H9 (cell line): ENCODE measurements at regions not wholly inside any gene's neighbourhood (a gene's known extent, or its start where the extent isn't known, plus 50 kb on each side); places are given as distances from the start of the nearest gene placed in this dataset.

Source experiments
- DNase-seq: peaks from one replicate; pipeline ENCODE4 v3.0.0-alpha.2; 2017
- H2AFZ ChIP-seq: one replicate; pipeline ENCODE4 v1.6.1; 2013; ENCODE audit warnings: mild to moderate bottlenecking, low read length, control low read depth, moderate library complexity
- H2AK5ac ChIP-seq: 2 replicates; pipeline ENCODE4 v1.6.1; 2013; ENCODE audit warnings: low read length, control low read depth, mixed read lengths; ENCODE audit not compliant: insufficient read length
- H2BK120ac ChIP-seq: one replicate; pipeline ENCODE4 v1.6.1; 2013; ENCODE audit warnings: low read depth, mild to moderate bottlenecking, low read length, control low read depth, inconsistent platforms; ENCODE audit not compliant: poor library complexity, severe bottlenecking
- H2BK12ac ChIP-seq: 2 replicates; pipeline ENCODE4 v1.6.1; 2013; ENCODE audit warnings: low read length, control low read depth, mixed read lengths, low read depth; ENCODE audit not compliant: insufficient read length
- H2BK15ac ChIP-seq: 2 replicates; pipeline ENCODE4 v1.6.1; 2013; ENCODE audit warnings: low read depth, low read length, control low read depth
- H2BK20ac ChIP-seq: one replicate; pipeline ENCODE4 v1.6.1; 2013; ENCODE audit warnings: low read depth, mild to moderate bottlenecking, low read length, control low read depth, inconsistent platforms; ENCODE audit not compliant: poor library complexity, severe bottlenecking
- H2BK5ac ChIP-seq: 2 replicates; pipeline ENCODE4 v1.6.1; 2013; ENCODE audit warnings: low read length, control low read depth, mixed read lengths; ENCODE audit not compliant: insufficient read length
- H3K14ac ChIP-seq: 2 replicates; pipeline ENCODE4 v1.6.1; 2013; ENCODE audit warnings: low read length, control low read depth; ENCODE audit not compliant: insufficient read depth
- H3K18ac ChIP-seq: 2 replicates; pipeline ENCODE4 v1.6.1; 2013; ENCODE audit warnings: low read depth, mild to moderate bottlenecking, mixed read lengths, low read length, control low read depth; ENCODE audit not compliant: insufficient read length
- H3K23ac ChIP-seq: 2 replicates; pipeline ENCODE4 v1.6.1; 2013; ENCODE audit warnings: low read length, control low read depth, mixed read lengths, low read depth; ENCODE audit not compliant: insufficient read length
- H3K23me2 ChIP-seq: 2 replicates; pipeline ENCODE4 v1.6.1; 2013; ENCODE audit warnings: low read depth, mild to moderate bottlenecking, mixed read lengths, low read length, control low read depth; ENCODE audit not compliant: insufficient read length, poor library complexity, severe bottlenecking
- H3K27ac ChIP-seq: 2 replicates; pipeline ENCODE4 v1.5.1; 2013; ENCODE audit warnings: low read length, control low read depth, mixed read lengths, low read depth; ENCODE audit not compliant: insufficient read length
- H3K27me3 ChIP-seq: 2 replicates; pipeline ENCODE4 v1.6.1; 2013; ENCODE audit warnings: low read length, control low read depth, inconsistent platforms; ENCODE audit not compliant: insufficient read depth
- H3K4ac ChIP-seq: 2 replicates; pipeline ENCODE4 v1.6.1; 2013; ENCODE audit warnings: low read depth, mild to moderate bottlenecking, control low read depth, inconsistent platforms, low read length, moderate library complexity
- H3K4me1 ChIP-seq: 2 replicates; pipeline ENCODE4 v1.6.1; 2013; ENCODE audit warnings: low read length, control low read depth, inconsistent platforms; ENCODE audit not compliant: insufficient read depth
- H3K4me2 ChIP-seq: 2 replicates; pipeline ENCODE4 v1.6.1; 2013; ENCODE audit warnings: low read length, control low read depth, mixed read lengths; ENCODE audit not compliant: insufficient read length, insufficient read depth
- H3K56ac ChIP-seq: 2 replicates; pipeline ENCODE4 v1.6.1; 2013; ENCODE audit warnings: low read depth, mild to moderate bottlenecking, mixed read lengths, low read length, control low read depth; ENCODE audit not compliant: insufficient read length
- H3K79me1 ChIP-seq: 2 replicates; pipeline ENCODE4 v1.6.1; 2013; ENCODE audit warnings: low read depth, mild to moderate bottlenecking, moderate library complexity, low read length, control low read depth, inconsistent platforms; ENCODE audit not compliant: insufficient read depth, poor library complexity, severe bottlenecking
- H3K79me2 ChIP-seq: 2 replicates; pipeline ENCODE4 v1.6.1; 2013; ENCODE audit warnings: low read length, control low read depth, inconsistent platforms; ENCODE audit not compliant: insufficient read depth
- H3K9ac ChIP-seq: 2 replicates; pipeline ENCODE4 v1.6.1; 2013; ENCODE audit warnings: low read length, control low read depth, mixed read lengths; ENCODE audit not compliant: insufficient read length; ENCODE audit errors: extremely low read depth
- H3K9me3 ChIP-seq: one replicate; pipeline ENCODE4 v1.6.1; 2013; ENCODE audit warnings: low read depth, low read length, inconsistent platforms; ENCODE audit not compliant: control insufficient read depth
- H3T11ph ChIP-seq: one replicate; pipeline ENCODE4 v1.6.1; 2013; ENCODE audit warnings: mild to moderate bottlenecking, low read length, control low read depth, inconsistent platforms
- H4K20me1 ChIP-seq: one replicate; pipeline ENCODE4 v1.6.1; 2013; ENCODE audit not compliant: control insufficient read depth, insufficient read length, insufficient read depth
- H4K5ac ChIP-seq: 2 replicates; pipeline ENCODE4 v1.6.1; 2013; ENCODE audit warnings: low read depth, mild to moderate bottlenecking, mixed read lengths, low read length, control low read depth; ENCODE audit not compliant: insufficient read length
- H4K8ac ChIP-seq: replicated peaks from 2 replicates; pipeline ENCODE4 v1.6.1; 2013; ENCODE audit warnings: low read length, control low read depth, mixed read lengths, low read depth; ENCODE audit not compliant: insufficient read length
- H4K91ac ChIP-seq: 2 replicates; pipeline ENCODE4 v1.6.1; 2013; ENCODE audit warnings: low read depth, mild to moderate bottlenecking, moderate library complexity, mixed read lengths, low read length, control low read depth; ENCODE audit not compliant: insufficient read length
- H3K27ac Mint-ChIP-seq, 3 experiments: 2 replicates in 2 of 3; 3 replicates in 1 of 3; pipeline ENCODE4 v1.8.0; 2020 to 2021; ENCODE audit warnings: mixed read lengths in 3 of 3, mild to moderate bottlenecking in 1 of 3, moderate library complexity in 1 of 3
- H3K27me3 Mint-ChIP-seq: 2 replicates; pipeline ENCODE4 v1.8.0; 2021; ENCODE audit warnings: low read depth, mild to moderate bottlenecking, moderate library complexity, mixed read lengths
- H3K36me3 Mint-ChIP-seq, 3 experiments: 2 replicates in 2 of 3; 3 replicates in 1 of 3; pipeline ENCODE4 v1.8.0; 2020 to 2021; ENCODE audit warnings: low read depth in 3 of 3, mixed read lengths in 3 of 3; ENCODE audit not compliant: insufficient read depth in 1 of 3
- H3K4me1 Mint-ChIP-seq, 2 experiments: 2 replicates each; pipeline ENCODE4 v1.8.0; 2020; ENCODE audit warnings: mixed read lengths in 2 of 2
- H3K4me3 Mint-ChIP-seq, 2 experiments: 2 replicates in 1 of 2; 3 replicates in 1 of 2; pipeline ENCODE4 v1.8.0; 2020 to 2021; ENCODE audit warnings: mild to moderate bottlenecking in 2 of 2, mixed read lengths in 2 of 2, moderate library complexity in 1 of 2
- H3K9me3 Mint-ChIP-seq, 2 experiments: 2 replicates in 1 of 2; 3 replicates in 1 of 2; pipeline ENCODE4 v1.8.0; 2020; ENCODE audit warnings: mild to moderate bottlenecking in 2 of 2, mixed read lengths in 2 of 2, moderate library complexity in 1 of 2
- WGBS: extraction: QIAGEN DNeasy Blood & Tissue Kit; methylation state at CpG from one replicate; pipeline ENCODE4 v1.1.7; 2013; ENCODE audit warnings: missing lambda C conversion rate, low lambda C conversion rate, mixed read lengths; ENCODE audit not compliant: insufficient read length; ENCODE audit errors: extremely low coverage; 5-methylcytosine and 5-hydroxymethylcytosine counted together
- TF ChIP-seq, protein P1 (sequence below): fragments of 200-600 bp; sonication (generic); conservative IDR thresholded peaks from 3 replicates; pipeline ENCODE4 v1.8.0; 2021; ENCODE audit warnings: antibody characterized with exemption, mild to moderate bottlenecking

DNA sequence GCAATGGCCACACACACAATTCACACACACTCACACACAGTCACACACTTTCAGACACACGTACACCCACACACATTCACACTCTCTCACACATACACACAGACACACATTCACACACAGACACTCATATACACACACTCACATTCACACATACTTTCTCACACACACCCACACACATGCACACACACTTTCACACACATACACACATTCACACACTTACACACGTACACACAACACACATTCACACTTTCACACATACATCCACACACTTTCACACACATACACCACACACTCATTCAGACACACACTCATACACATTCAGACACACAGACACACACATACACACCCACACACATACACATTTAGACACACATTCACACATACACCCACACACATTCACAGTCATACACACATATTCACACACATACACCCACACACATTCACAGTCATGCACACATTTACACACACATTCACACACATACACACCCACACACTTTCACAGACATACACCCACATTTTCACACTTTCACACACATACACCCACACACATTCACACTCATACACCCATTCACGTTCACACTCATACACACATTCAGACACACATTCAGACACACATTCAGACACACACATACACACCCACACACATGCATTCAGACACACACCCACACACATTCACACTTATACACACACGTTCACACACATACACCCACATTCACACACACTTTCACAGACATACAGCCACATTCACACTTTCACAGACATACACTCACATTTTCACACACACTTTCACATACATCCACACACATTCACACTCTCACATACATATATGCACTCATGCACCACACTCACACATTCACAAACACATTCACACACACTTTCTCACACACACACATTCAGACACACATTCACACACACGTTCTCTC lies 52.6 kb upstream of the C14orf180 start:
- Histone ChIP-seq H2AFZ (no peak overlapping the region), H3K56ac (no peak overlapping the region), H4K91ac (no peak overlapping the region), H3K27me3 (no peaks in the 10 kb centered on the region), H2BK15ac (no peak overlapping the region), H2AK5ac (no peak overlapping the region), H2BK12ac (no peak overlapping the region), H3K14ac (no peak overlapping the region), H3K4me2 (no peak overlapping the region), H3K4ac (no peak overlapping the region), H3K9ac (no peak overlapping the region), H3K27ac (no peak overlapping the region), H2BK5ac (no peak overlapping the region), H3K79me2 (no peaks in the 10 kb centered on the region), H2BK120ac (no peak overlapping the region), H3K4me1 (no peaks in the 10 kb centered on the region), H3K23me2 (no peaks in the 10 kb centered on the region), H3K9me3 (peaks cover 17% of the 10 kb centered on the region), H3T11ph (no peak overlapping the region), H4K20me1 (no peaks in the 10 kb centered on the region), H4K8ac (no peak overlapping the region), H4K5ac (no peak overlapping the region), H3K18ac (no peak overlapping the region), H3K79me1 (no peaks in the 10 kb centered on the region), H3K23ac (no peak overlapping the region), H2BK20ac (no peak overlapping the region)
- peaks cover 3 to 15% (median 4%) of the 10 kb centered on the region in 3 experiments; a peak in 4 of 7 replicates for H3K36me3 Mint-ChIP-seq
- TF ChIP-seq, protein P1, sequence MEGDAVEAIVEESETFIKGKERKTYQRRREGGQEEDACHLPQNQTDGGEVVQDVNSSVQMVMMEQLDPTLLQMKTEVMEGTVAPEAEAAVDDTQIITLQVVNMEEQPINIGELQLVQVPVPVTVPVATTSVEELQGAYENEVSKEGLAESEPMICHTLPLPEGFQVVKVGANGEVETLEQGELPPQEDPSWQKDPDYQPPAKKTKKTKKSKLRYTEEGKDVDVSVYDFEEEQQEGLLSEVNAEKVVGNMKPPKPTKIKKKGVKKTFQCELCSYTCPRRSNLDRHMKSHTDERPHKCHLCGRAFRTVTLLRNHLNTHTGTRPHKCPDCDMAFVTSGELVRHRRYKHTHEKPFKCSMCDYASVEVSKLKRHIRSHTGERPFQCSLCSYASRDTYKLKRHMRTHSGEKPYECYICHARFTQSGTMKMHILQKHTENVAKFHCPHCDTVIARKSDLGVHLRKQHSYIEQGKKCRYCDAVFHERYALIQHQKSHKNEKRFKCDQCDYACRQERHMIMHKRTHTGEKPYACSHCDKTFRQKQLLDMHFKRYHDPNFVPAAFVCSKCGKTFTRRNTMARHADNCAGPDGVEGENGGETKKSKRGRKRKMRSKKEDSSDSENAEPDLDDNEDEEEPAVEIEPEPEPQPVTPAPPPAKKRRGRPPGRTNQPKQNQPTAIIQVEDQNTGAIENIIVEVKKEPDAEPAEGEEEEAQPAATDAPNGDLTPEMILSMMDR: no peak
- H3K4me1 Mint-ChIP-seq: no peaks in the 10 kb centered on the region
- no peak overlapping the region for H3K27ac Mint-ChIP-seq
- 100% methylated on average over 5 of the region's 5 CpGs for WGBS
- no peak overlapping the region; a peak in 1 of 5 replicates for H3K4me3 Mint-ChIP-seq
- H3K27me3 Mint-ChIP-seq: peaks cover 7% of the 10 kb centered on the region
- peaks cover 31 to 33% of the 10 kb centered on the region in 2 experiments for H3K9me3 Mint-ChIP-seq
- no peak for DNase-seq
